CD4-positive, CD25-positive, alpha-beta regulatory T cell (primary cell): ENCODE measurements at regions not wholly inside any gene's neighbourhood (a gene's known extent, or its start where the extent isn't known, plus 50 kb on each side); places are given as distances from the start of the nearest gene placed in this dataset.
"Not testable (repeated sequence)": the region's sequence is repeated elsewhere in the genome, so short reads cannot be mapped to it uniquely, and the experiment has no call there.

Experiments
- ATAC-seq, 2 donors: fragments of 150-1000 bp; cut with Tn5 transposase; one replicate each; pipeline ENCODE4 v1.10.0; 2021; ENCODE audit warnings: low read depth in 2 of 2, moderate number of reproducible peaks in 2 of 2, moderate library complexity in 1 of 2
- DNase-seq, 3 donors: peaks; one replicate each; pipeline versions ENCODE4 v3.0.0 to v3.0.0-alpha.2; 2012 to 2022; ENCODE audit warnings: mixed read lengths in 1 of 3
- H3K27ac ChIP-seq: one replicate; pipeline ENCODE4 v1.7.0; 2013; ENCODE audit warnings: mild to moderate bottlenecking, low read length; ENCODE audit not compliant: insufficient read depth, poor library complexity, severe bottlenecking
- H3K27me3 ChIP-seq: one replicate; pipeline ENCODE4 v1.7.0; 2013; ENCODE audit warnings: low read length; ENCODE audit not compliant: control insufficient read depth, insufficient read depth
- H3K36me3 ChIP-seq: one replicate; pipeline ENCODE4 v1.7.0; 2013; ENCODE audit warnings: mild to moderate bottlenecking, low read length, moderate library complexity; ENCODE audit not compliant: control insufficient read depth, insufficient read depth
- H3K4me1 ChIP-seq: 2 replicates; pipeline ENCODE4 v1.7.0; 2013; ENCODE audit warnings: mild to moderate bottlenecking, low read length; ENCODE audit not compliant: insufficient read depth, control insufficient read depth, poor library complexity, severe bottlenecking
- H3K4me3 ChIP-seq: one replicate; pipeline ENCODE4 v1.7.0; 2013; ENCODE audit warnings: low read depth, mild to moderate bottlenecking, low read length, moderate library complexity
- H3K9me3 ChIP-seq, 2 experiments: 1 replicate in 1 of 2; 2 replicates in 1 of 2; pipeline ENCODE4 v1.7.0; 2013; ENCODE audit warnings: low read length in 2 of 2, mild to moderate bottlenecking in 1 of 2, moderate library complexity in 1 of 2; ENCODE audit not compliant: control insufficient read depth in 2 of 2
- H3K27ac Mint-ChIP-seq, 3 donors: one replicate each; pipeline ENCODE4 v1.8.0; 2020 to 2022; ENCODE audit warnings: mild to moderate bottlenecking in 3 of 3, mixed read lengths in 3 of 3, moderate library complexity in 2 of 3
- H3K27me3 Mint-ChIP-seq: one replicate; pipeline ENCODE4 v1.8.0; 2022; ENCODE audit warnings: mild to moderate bottlenecking, mixed read lengths
- H3K36me3 Mint-ChIP-seq: one replicate; pipeline ENCODE4 v1.8.0; 2020; ENCODE audit warnings: mixed read lengths
- H3K4me1 Mint-ChIP-seq, 4 donors: one replicate each; pipeline ENCODE4 v1.8.0; 2020 to 2022; ENCODE audit warnings: mixed read lengths in 4 of 4, mild to moderate bottlenecking in 1 of 4
- H3K4me3 Mint-ChIP-seq, 4 donors: one replicate each; pipeline ENCODE4 v1.8.0; 2020 to 2022; ENCODE audit warnings: mild to moderate bottlenecking in 4 of 4, mixed read lengths in 4 of 4, moderate library complexity in 3 of 4
- H3K9me3 Mint-ChIP-seq, 7 donors: one replicate each; pipeline ENCODE4 v1.8.0; 2020 to 2022; ENCODE audit warnings: mixed read lengths in 7 of 7, mild to moderate bottlenecking in 3 of 7, moderate library complexity in 2 of 7

DNA sequence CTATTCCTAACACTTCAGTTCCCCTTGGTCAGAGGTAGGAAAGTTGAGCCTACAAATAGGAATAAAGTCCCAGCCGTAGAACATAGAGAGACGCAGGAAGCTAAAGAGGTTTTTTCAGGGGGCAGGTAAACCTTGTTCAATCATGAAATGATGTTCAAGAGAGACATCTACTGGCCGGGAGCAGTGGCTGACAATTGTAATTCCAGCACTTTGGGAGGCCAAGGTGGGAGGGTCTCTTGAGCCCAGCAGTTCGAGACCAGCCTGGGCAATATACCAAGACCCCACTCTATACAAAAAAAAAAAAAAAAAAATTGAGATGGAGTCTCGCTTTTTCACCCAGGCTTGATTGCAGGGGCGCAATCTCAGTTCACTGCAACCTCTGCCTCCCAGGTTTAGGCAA lies 66.7 kb upstream of the DNAJC10 start:
- Histone ChIP-seq H3K27me3 (no peaks in the 10 kb centered on the region), H3K9me3 (no peaks in the 10 kb centered on the region), H3K4me3 (no peak overlapping the region), H3K36me3 (no peaks in the 10 kb centered on the region), H3K27ac (no peak overlapping the region), H3K4me1 (no peaks in the 10 kb centered on the region)
- Mint-ChIP-seq H3K36me3 (no peaks in the 10 kb centered on the region), H3K27ac (peak overlapping the region in 1 of 3 donors; percentile 7), H3K27me3 (peaks cover 5% of the 10 kb centered on the region), H3K4me3 (no peak overlapping the region), H3K4me1 (peaks cover 4 to 11% (median 7%) of the 10 kb centered on the region in 4 donors), H3K9me3 (no peaks in the 10 kb centered on the region)
- DNase-seq (no peak), ATAC-seq (no peak)

- DNase-seq (peak in 1 of 3 donors; percentile 14), ATAC-seq (no peak)
- H3K27ac ChIP-seq = no peak overlapping the region
- H3K4me3 ChIP-seq = no peak overlapping the region
- H3K4me1 Mint-ChIP-seq = peaks cover 4 to 11% (median 7%) of the 10 kb centered on the region in 4 donors
- no peaks in the 10 kb centered on the region for H3K9me3 Mint-ChIP-seq
- H3K4me1 ChIP-seq = no peaks in the 10 kb centered on the region
- H3K27me3 ChIP-seq = no peaks in the 10 kb centered on the region
- H3K4me3 Mint-ChIP-seq = no peak overlapping the region
- no peaks in the 10 kb centered on the region for H3K36me3 Mint-ChIP-seq
- H3K9me3 ChIP-seq = no peaks in the 10 kb centered on the region
- H3K36me3 ChIP-seq = no peaks in the 10 kb centered on the region
- H3K27me3 Mint-ChIP-seq = peaks cover 10% of the 10 kb centered on the region
- no peak overlapping the region for H3K27ac Mint-ChIP-seq
These were observed 65.4 kb upstream of the DNAJC10 start for GRCh38 chr2:182650704-182651103.

GRCh38 chr2:182652326-182652725 lies 63.7 kb upstream of the DNAJC10 start:
- peak overlapping the region in 2 of 3 donors; percentile 20 to 50 for H3K27ac Mint-ChIP-seq

DNA sequence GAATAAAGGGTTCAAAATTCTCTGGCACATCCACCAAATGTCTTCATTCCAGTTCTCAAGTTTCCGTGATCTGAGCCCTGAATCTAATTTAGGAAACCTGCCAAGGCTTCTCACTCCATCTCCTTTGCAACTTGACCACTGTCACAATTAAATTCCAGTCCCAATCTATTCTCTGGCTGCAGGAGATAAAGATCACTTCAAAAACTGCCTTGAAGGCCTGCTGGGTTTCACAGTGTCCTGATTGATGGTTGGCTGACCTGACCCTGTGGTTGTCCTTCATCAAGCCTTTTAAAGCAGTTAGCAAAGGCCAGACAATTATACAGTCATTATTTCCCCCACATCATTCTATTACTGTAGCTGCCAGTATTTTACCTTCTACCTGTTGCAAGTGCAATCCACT lies 60.3 kb upstream of the DNAJC10 start:
- Mint-ChIP-seq H3K4me3 (no peak overlapping the region), H3K27ac (no peak overlapping the region), H3K36me3 (no peaks in the 10 kb centered on the region), H3K9me3 (no peaks in the 10 kb centered on the region), H3K4me1 (peaks cover 4 to 11% (median 6%) of the 10 kb centered on the region in 4 donors), H3K27me3 (peaks cover 14% of the 10 kb centered on the region)
- ATAC-seq (no peak), DNase-seq (no peak)
- Histone ChIP-seq H3K9me3 (no peaks in the 10 kb centered on the region), H3K4me1 (no peaks in the 10 kb centered on the region), H3K27ac (no peak overlapping the region), H3K36me3 (no peaks in the 10 kb centered on the region), H3K27me3 (no peaks in the 10 kb centered on the region), H3K4me3 (no peak overlapping the region)

More at GRCh38 chr2:182652326-182652725, 63.7 kb upstream of the DNAJC10 start:
- DNase-seq = peak in 2 of 3 donors; percentile 19 to 58
- peak; percentile 41 to 75 for ATAC-seq
- H3K27me3 Mint-ChIP-seq = peaks cover 10% of the 10 kb centered on the region
- no peaks in the 10 kb centered on the region for H3K4me1 ChIP-seq
- peaks cover 4 to 11% (median 7%) of the 10 kb centered on the region in 4 donors for H3K4me1 Mint-ChIP-seq
- H3K9me3 Mint-ChIP-seq = no peaks in the 10 kb centered on the region
- no peak overlapping the region for H3K27ac ChIP-seq
- H3K36me3 Mint-ChIP-seq = no peaks in the 10 kb centered on the region
- no peaks in the 10 kb centered on the region for H3K9me3 ChIP-seq
- no peak overlapping the region for H3K4me3 Mint-ChIP-seq
- no peaks in the 10 kb centered on the region for H3K27me3 ChIP-seq
- no peak overlapping the region for H3K4me3 ChIP-seq
- H3K36me3 ChIP-seq = no peaks in the 10 kb centered on the region

- H3K4me3 ChIP-seq = no peak overlapping the region
- no peak for ATAC-seq
- Mint-ChIP-seq H3K4me3 (no peak overlapping the region), H3K27ac (no peak overlapping the region), H3K36me3 (no peaks in the 10 kb centered on the region), H3K9me3 (no peaks in the 10 kb centered on the region), H3K27me3 (peaks cover 5% of the 10 kb centered on the region), H3K4me1 (no peaks in the 10 kb centered on the region)
- H3K9me3 ChIP-seq = no peaks in the 10 kb centered on the region
- no peak for DNase-seq
- H3K4me1 ChIP-seq = no peaks in the 10 kb centered on the region
- no peaks in the 10 kb centered on the region for H3K36me3 ChIP-seq
- H3K27ac ChIP-seq = no peak overlapping the region
- H3K27me3 ChIP-seq = peaks cover 2% of the 10 kb centered on the region
These were observed 51.8 kb upstream of the DNAJC10 start for GRCh38 chr2:182664212-182664611.

DNA sequence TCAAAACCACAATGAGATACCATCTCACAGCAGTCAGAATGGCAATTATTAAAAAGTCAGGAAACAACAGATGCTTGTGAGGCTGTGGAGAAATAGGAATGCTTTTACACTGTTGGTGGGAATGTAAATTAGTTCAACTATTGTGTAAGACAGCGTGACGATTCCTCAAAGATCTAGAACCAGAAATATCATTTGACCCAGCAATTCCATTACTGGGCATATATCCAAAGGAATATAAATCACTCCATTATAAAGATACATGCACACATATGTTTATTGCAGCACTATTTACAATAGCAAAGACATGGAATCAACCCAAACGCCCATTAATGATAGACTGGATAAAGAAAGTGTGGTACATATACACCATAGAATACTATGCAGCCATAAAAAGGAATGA lies 50.6 kb upstream of the DNAJC10 start:
- not testable (repeated sequence) for H3K9me3 ChIP-seq, H3K36me3 Mint-ChIP-seq, H3K27me3 ChIP-seq, H3K4me3 ChIP-seq, H3K4me3 Mint-ChIP-seq, ATAC-seq, H3K9me3 Mint-ChIP-seq, H3K27me3 Mint-ChIP-seq, H3K27ac ChIP-seq, DNase-seq, H3K4me1 ChIP-seq, H3K4me1 Mint-ChIP-seq, H3K27ac Mint-ChIP-seq, H3K36me3 ChIP-seq
